ENCODE measurements at regions not wholly inside any gene's neighbourhood (a gene's known extent, or its start where the extent isn't known, plus 50 kb on each side); places are given as distances from the start of the nearest gene placed in this dataset.
A peak's percentile ranks its signal among the peaks of the same experiment; 100 is the strongest.

DNA sequence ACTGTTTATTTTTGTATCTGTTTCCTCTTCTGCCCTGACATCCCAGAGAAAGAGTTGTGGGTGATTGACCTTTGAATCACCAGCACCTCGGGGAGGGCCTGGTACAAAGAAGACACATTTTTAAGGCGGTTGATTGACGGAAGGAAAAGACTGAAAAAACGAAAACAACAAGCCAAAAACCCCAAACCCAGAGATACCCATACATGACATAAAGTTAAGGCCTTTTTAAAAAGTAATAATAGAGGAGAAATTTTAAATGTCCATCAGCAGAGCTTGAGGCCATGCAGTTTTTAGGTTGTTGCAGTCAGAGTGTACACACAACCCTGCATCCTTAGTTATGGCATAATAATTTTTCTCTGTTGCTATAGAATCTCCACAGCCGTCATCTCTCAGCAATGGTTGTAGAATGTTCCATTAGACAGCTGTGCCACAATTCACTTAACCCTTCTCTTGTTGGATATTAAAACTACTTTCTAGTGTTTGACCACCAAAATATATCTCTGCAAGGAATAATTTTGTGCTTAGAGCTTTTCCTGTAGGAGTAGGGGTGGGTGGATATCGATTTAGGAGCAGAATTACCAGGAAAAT, 110.2 kb downstream of the GNL3L start:
- Histone ChIP-seq H3K27me3 (ENCODE audit: control insufficient read depth in 1 of 2, insufficient read depth in 2 of 2, low read length in 2 of 2) (no peaks in the 10 kb centered on the region), H3K4me1 (ENCODE audit: insufficient read depth, low read length) (peaks cover 16% of the 10 kb centered on the region; the same call in 1 of the 2 replicates), H3K4me3 (replicated peaks in 1 of 3; ENCODE audit: insufficient read depth in 1 of 3, low read depth in 2 of 3, low read length in 3 of 3) (peak overlapping the region; percentile 60 to 70 (median 65)), H3K27ac (ENCODE audit: extremely low read length, insufficient read depth, low read length) (peak overlapping the region; percentile 91), H4K20me1 (ENCODE audit: insufficient read depth, low read length) (no peaks in the 10 kb centered on the region), H3K9me3 (ENCODE audit: low read length) (no peaks in the 10 kb centered on the region), H3K4me2 (ENCODE audit: low read depth, low read length) (peak overlapping the region; percentile 72), H3K9ac (ENCODE audit: insufficient read depth, low read depth, low read length) (peak overlapping the region; percentile 73), H3K79me2 (ENCODE audit: insufficient read depth, low read length) (no peaks in the 10 kb centered on the region), H2AFZ (ENCODE audit: low read length) (peak overlapping the region; percentile 15), H3K36me3 (replicated peaks in 1 of 2; ENCODE audit: control insufficient read depth in 1 of 2, insufficient read depth in 2 of 2, low read length in 2 of 2) (no peaks in the 10 kb centered on the region)
- 11% methylated on average over 6 of the region's 6 CpGs for WGBS (ENCODE audit: low lambda C conversion rate)
- ATAC-seq, result peak; percentile 24; the same call in 2 of the 3 replicates
- TF ChIP-seq, protein P1, sequence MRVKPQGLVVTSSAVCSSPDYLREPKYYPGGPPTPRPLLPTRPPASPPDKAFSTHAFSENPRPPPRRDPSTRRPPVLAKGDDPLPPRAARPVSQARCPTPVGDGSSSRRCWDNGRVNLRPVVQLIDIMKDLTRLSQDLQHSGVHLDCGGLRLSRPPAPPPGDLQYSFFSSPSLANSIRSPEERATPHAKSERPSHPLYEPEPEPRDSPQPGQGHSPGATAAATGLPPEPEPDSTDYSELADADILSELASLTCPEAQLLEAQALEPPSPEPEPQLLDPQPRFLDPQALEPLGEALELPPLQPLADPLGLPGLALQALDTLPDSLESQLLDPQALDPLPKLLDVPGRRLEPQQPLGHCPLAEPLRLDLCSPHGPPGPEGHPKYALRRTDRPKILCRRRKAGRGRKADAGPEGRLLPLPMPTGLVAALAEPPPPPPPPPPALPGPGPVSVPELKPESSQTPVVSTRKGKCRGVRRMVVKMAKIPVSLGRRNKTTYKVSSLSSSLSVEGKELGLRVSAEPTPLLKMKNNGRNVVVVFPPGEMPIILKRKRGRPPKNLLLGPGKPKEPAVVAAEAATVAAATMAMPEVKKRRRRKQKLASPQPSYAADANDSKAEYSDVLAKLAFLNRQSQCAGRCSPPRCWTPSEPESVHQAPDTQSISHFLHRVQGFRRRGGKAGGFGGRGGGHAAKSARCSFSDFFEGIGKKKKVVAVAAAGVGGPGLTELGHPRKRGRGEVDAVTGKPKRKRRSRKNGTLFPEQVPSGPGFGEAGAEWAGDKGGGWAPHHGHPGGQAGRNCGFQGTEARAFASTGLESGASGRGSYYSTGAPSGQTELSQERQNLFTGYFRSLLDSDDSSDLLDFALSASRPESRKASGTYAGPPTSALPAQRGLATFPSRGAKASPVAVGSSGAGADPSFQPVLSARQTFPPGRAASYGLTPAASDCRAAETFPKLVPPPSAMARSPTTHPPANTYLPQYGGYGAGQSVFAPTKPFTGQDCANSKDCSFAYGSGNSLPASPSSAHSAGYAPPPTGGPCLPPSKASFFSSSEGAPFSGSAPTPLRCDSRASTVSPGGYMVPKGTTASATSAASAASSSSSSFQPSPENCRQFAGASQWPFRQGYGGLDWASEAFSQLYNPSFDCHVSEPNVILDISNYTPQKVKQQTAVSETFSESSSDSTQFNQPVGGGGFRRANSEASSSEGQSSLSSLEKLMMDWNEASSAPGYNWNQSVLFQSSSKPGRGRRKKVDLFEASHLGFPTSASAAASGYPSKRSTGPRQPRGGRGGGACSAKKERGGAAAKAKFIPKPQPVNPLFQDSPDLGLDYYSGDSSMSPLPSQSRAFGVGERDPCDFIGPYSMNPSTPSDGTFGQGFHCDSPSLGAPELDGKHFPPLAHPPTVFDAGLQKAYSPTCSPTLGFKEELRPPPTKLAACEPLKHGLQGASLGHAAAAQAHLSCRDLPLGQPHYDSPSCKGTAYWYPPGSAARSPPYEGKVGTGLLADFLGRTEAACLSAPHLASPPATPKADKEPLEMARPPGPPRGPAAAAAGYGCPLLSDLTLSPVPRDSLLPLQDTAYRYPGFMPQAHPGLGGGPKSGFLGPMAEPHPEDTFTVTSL (CRISPR knock-in tag; IDR thresholded peaks at IDR 0.05; ENCODE audit: borderline replicate concordance), result no peak
- TF ChIP-seq HOXA5 (CRISPR knock-in tag; IDR thresholded peaks at IDR 0.05) (no peak), ZNF570 (CRISPR knock-in tag; IDR thresholded peaks at IDR 0.05; ENCODE audit: borderline replicate concordance) (no peak), TRIM22 (IDR thresholded peaks at IDR 0.05) (no peak), MBD4 (IDR thresholded peaks at IDR 0.05; ENCODE audit: borderline replicate concordance, low read length) (no peak), NFIB (CRISPR knock-in tag; IDR thresholded peaks at IDR 0.05; ENCODE audit: borderline replicate concordance) (no peak), DMTF1 (CRISPR knock-in tag; IDR thresholded peaks at IDR 0.05) (no peak)
- TF ChIP-seq, protein P2, sequence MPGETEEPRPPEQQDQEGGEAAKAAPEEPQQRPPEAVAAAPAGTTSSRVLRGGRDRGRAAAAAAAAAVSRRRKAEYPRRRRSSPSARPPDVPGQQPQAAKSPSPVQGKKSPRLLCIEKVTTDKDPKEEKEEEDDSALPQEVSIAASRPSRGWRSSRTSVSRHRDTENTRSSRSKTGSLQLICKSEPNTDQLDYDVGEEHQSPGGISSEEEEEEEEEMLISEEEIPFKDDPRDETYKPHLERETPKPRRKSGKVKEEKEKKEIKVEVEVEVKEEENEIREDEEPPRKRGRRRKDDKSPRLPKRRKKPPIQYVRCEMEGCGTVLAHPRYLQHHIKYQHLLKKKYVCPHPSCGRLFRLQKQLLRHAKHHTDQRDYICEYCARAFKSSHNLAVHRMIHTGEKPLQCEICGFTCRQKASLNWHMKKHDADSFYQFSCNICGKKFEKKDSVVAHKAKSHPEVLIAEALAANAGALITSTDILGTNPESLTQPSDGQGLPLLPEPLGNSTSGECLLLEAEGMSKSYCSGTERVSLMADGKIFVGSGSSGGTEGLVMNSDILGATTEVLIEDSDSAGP (CRISPR knock-in tag; IDR thresholded peaks at IDR 0.05; ENCODE audit: borderline replicate concordance), result no peak
- in situ Hi-C loops (cut with HindIII; ENCODE audit: extremely low pct_ligation_motif_present, low pct_unique_long_range_greater_than_20kb), result loop anchor here (10.0 kb wide), 1 partner anchor 145 kb away; no protein-coding TSS in a partner anchor
- CTCF ChIA-PET (ENCODE audit: low intra/inter-chr PET ratio, low total read pairs), result interaction anchor here (0.7 to 1.5 kb wide), 2 partner anchors 147 to 418 kb away, joined by 3 to 9 read pairs; no protein-coding TSS in a partner anchor
- no peak for DNase-seq (ENCODE audit: low spot score)
- BruUV-seq (replicated peaks), result no TSS peak
- no peak for FAIRE-seq
- POLR2A ChIA-PET, result interaction anchor here (0.9 to 1.9 kb wide), 10 partner anchors 96 to 457 kb away, joined by 3 to 16 read pairs (median 6); partner anchors contain the start of genes APEX2, FAM120C, GNL3L and TSR2
- intact Hi-C loops (cut with micrococcal nuclease; ENCODE audit: unreplicated experiment), result loop anchor here (1.0 kb wide), 1 partner anchor 147 kb away; no protein-coding TSS in a partner anchor
